Hepatocyte (in vitro differentiated cells): ENCODE measurements at regions not wholly inside any gene's neighbourhood (a gene's known extent, or its start where the extent isn't known, plus 50 kb on each side); places are given as distances from the start of the nearest gene placed in this dataset.
"Not testable (repeated sequence)": the region's sequence is repeated elsewhere in the genome, so short reads cannot be mapped to it uniquely, and the experiment has no call there.

Experiments used
- DNase-seq: peaks from one replicate; pipeline ENCODE4 v3.0.0-alpha.2; 2016; ENCODE audit warnings: low spot score
- H2AFZ ChIP-seq: fragments of 200-600 bp; sonication (generic); 2 replicates; pipeline ENCODE4 v1.6.0; 2016; ENCODE audit warnings: antibody characterized with exemption, mild to moderate bottlenecking
- H3K27ac ChIP-seq: fragments of 200-600 bp; sonication (generic); 2 replicates; pipeline ENCODE4 v1.5.1; 2016; ENCODE audit warnings: mild to moderate bottlenecking
- H3K27me3 ChIP-seq: fragments of 200-600 bp; sonication (generic); 2 replicates; pipeline ENCODE4 v1.6.1; 2016
- H3K36me3 ChIP-seq: fragments of 200-600 bp; sonication (generic); replicated peaks from 2 replicates; pipeline ENCODE4 v1.5.1; 2016; ENCODE audit warnings: low read depth; ENCODE audit not compliant: insufficient read depth
- H3K4me1 ChIP-seq: fragments of 200-600 bp; sonication (generic); 2 replicates; pipeline ENCODE4 v1.5.1; 2016; ENCODE audit warnings: mild to moderate bottlenecking, moderate library complexity; ENCODE audit not compliant: insufficient read depth
- H3K4me2 ChIP-seq: fragments of 200-600 bp; sonication (generic); 2 replicates; pipeline ENCODE4 v1.6.0; 2016
- H3K4me3 ChIP-seq: fragments of 200-600 bp; sonication (generic); 2 replicates; pipeline ENCODE4 v1.5.1; 2016; ENCODE audit warnings: mild to moderate bottlenecking
- H3K79me2 ChIP-seq: fragments of 200-600 bp; sonication (generic); 2 replicates; pipeline ENCODE4 v1.6.0; 2017; ENCODE audit warnings: mild to moderate bottlenecking
- H3K9me2 ChIP-seq: fragments of 200-600 bp; sonication (generic); replicated peaks from 2 replicates; pipeline ENCODE4 v1.6.0; 2017; ENCODE audit warnings: mild to moderate bottlenecking; ENCODE audit not compliant: insufficient read depth
- H3K9me3 ChIP-seq: fragments of 200-600 bp; sonication (generic); 2 replicates; pipeline ENCODE4 v1.5.1; 2016; ENCODE audit warnings: low read depth, mild to moderate bottlenecking
- H4K20me1 ChIP-seq: fragments of 200-600 bp; sonication (generic); 2 replicates; pipeline ENCODE4 v1.6.0; 2016; ENCODE audit warnings: mild to moderate bottlenecking; ENCODE audit not compliant: insufficient read depth, poor library complexity, severe bottlenecking
- EZH2 ChIP-seq: fragments of 200-600 bp; sonication (generic); IDR thresholded peaks from 2 replicates; pipeline ENCODE4 v1.6.1; 2016; ENCODE audit warnings: antibody characterized with exemption, mild to moderate bottlenecking, borderline replicate concordance
- EZH2phosphoT487 ChIP-seq: fragments of 200-600 bp; sonication (generic); IDR thresholded peaks from one replicate; pipeline ENCODE4 v1.6.1; 2018; ENCODE audit warnings: antibody characterized with exemption, mild to moderate bottlenecking, low read depth, moderate library complexity; ENCODE audit not compliant: unreplicated experiment, severe bottlenecking
- WGBS: methylation state at CpG from one replicate; pipeline ENCODE4 v1.1.6; 2016; ENCODE audit warnings: low lambda C conversion rate; ENCODE audit errors: missing lambda C conversion rate; 5-methylcytosine and 5-hydroxymethylcytosine counted together
- TF ChIP-seq, protein P1 (sequence below): fragments of 200-600 bp; sonication (generic); IDR thresholded peaks from 2 replicates; pipeline ENCODE4 v1.5.1; 2016; ENCODE audit warnings: antibody characterized with exemption, mild to moderate bottlenecking; ENCODE audit not compliant: poor library complexity

DNA sequence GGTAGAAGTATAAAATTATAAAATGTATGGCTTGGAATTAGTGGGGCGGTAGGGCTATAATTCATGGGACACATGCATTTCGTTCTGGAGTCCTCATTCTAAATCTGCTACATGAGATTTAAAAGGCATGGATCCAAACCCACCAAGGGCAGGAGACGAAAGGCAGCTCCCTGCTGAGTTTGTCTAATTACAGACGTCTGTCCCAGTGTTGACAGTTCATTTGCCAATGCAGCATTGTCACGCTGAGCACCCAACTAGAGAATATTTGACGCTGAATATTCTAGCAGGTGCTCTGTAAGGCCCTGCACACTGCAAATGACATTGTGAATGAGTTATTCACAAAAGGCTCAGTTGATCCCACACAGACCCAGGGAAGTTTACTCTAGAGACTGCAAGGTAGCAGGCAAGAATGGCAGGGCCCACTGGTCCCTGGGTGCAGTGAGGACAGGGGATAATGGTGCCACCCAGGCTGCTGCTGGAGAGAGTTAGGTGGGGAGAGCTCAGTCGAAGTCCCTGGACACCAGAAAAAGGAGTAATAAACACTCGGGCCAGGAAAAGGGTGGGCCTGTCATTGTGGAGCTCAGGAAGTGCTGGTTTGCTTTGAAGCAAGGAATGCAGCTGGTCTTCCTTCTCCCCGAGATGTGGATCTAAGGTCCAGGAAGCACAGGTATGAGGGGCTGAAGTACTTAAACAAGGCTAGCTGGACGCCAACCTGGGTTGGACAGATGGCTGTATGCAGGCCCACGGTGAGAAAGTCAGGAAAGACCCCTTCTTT is 75.0 kb upstream of the JCAD start:
- H3K27me3 ChIP-seq, result no peaks in the 10 kb centered on the region
- no peaks in the 10 kb centered on the region for H3K9me3 ChIP-seq
- no peaks in the 10 kb centered on the region for H3K9me2 ChIP-seq
- TF ChIP-seq EZH2phosphoT487 (no peak), EZH2 (no peak)
- TF ChIP-seq, protein P1, sequence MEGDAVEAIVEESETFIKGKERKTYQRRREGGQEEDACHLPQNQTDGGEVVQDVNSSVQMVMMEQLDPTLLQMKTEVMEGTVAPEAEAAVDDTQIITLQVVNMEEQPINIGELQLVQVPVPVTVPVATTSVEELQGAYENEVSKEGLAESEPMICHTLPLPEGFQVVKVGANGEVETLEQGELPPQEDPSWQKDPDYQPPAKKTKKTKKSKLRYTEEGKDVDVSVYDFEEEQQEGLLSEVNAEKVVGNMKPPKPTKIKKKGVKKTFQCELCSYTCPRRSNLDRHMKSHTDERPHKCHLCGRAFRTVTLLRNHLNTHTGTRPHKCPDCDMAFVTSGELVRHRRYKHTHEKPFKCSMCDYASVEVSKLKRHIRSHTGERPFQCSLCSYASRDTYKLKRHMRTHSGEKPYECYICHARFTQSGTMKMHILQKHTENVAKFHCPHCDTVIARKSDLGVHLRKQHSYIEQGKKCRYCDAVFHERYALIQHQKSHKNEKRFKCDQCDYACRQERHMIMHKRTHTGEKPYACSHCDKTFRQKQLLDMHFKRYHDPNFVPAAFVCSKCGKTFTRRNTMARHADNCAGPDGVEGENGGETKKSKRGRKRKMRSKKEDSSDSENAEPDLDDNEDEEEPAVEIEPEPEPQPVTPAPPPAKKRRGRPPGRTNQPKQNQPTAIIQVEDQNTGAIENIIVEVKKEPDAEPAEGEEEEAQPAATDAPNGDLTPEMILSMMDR, result no peak
- no peak for DNase-seq
- H3K4me2 ChIP-seq, result no peak overlapping the region
- no peaks in the 10 kb centered on the region for H3K4me1 ChIP-seq
- no peaks in the 10 kb centered on the region for H3K79me2 ChIP-seq
- no peaks in the 10 kb centered on the region for H3K36me3 ChIP-seq
- H2AFZ ChIP-seq, result no peak overlapping the region
- no peak overlapping the region for H3K4me3 ChIP-seq
- H4K20me1 ChIP-seq, result no peaks in the 10 kb centered on the region
- H3K27ac ChIP-seq, result no peak overlapping the region
- WGBS, result 68% methylated on average over 11 of the region's 11 CpGs

DNA sequence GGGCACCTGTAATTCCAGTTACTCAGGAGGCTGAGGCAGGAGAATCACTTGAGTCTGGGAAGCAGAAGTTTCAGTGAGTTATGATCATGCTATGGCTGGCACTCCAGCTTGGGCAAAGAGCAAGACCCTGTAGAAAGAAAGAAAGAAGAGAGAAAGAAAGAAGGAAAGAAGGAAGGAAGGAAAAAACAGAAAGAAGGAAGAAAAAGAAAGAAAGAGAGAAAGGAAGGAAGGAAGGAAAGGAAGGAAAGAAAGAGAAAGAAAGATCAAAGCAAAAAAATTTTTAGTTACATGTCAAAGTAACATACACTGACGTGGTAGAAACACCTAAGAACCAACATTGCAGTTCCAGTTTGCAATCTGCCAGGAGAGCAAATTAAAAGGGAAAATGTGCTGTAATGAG is 73.8 kb upstream of the JCAD start:
- Histone ChIP-seq H3K4me3 (no peak overlapping the region), H3K9me2 (no peaks in the 10 kb centered on the region), H3K9me3 (no peaks in the 10 kb centered on the region), H3K79me2 (no peaks in the 10 kb centered on the region), H3K27ac (no peak overlapping the region), H4K20me1 (no peaks in the 10 kb centered on the region), H3K4me1 (no peaks in the 10 kb centered on the region), H3K27me3 (no peaks in the 10 kb centered on the region), H3K4me2 (no peak overlapping the region), H3K36me3 (no peaks in the 10 kb centered on the region), H2AFZ (no peak overlapping the region)
- DNase-seq, result no peak
- WGBS, result 100% methylated on average over 1 of the region's 1 CpG
- no peak for TF ChIP-seq EZH2phosphoT487
- TF ChIP-seq, protein P1, result no peak
- no peak for TF ChIP-seq EZH2

- H3K9me3 ChIP-seq, H3K4me2 ChIP-seq, DNase-seq, H3K27me3 ChIP-seq, H3K4me3 ChIP-seq, H3K79me2 ChIP-seq, H2AFZ ChIP-seq, H3K27ac ChIP-seq, H4K20me1 ChIP-seq, H3K4me1 ChIP-seq, H3K9me2 ChIP-seq, H3K36me3 ChIP-seq: not testable (repeated sequence)
- WGBS, result 92% methylated on average over 13 of the region's 13 CpGs
Observed at GRCh38 chr10:30131369-30131768, 72.0 kb upstream of the JCAD start.

DNA sequence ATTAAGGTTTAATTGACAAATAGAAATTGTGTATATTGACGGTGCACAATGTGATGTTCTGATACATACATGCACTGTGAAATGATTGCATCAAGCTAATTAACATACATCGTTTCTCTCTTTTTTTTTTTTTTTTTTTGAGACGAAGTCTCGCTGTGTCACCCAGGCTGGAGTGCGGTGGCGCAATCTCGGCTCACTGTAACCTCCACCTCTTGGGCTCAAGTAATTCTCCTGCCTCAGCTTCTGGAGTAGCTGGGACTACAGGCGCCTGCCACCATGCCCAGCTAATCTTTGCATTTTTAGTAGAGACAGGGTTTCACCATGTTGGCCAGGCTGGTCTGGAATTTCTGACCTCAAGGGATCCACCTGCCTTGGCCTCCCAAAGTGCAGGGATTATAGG is 69.9 kb upstream of the JCAD start:
- H2AFZ ChIP-seq, H3K4me2 ChIP-seq, H3K27me3 ChIP-seq, H3K9me2 ChIP-seq, H3K4me3 ChIP-seq, H3K36me3 ChIP-seq, H3K4me1 ChIP-seq, H3K9me3 ChIP-seq, DNase-seq, H3K27ac ChIP-seq, H3K79me2 ChIP-seq, H4K20me1 ChIP-seq: not testable (repeated sequence)
- WGBS, result 93% methylated on average over 8 of the region's 8 CpGs
